MM.1S (cell line): ENCODE measurements at regions not wholly inside any gene's neighbourhood (a gene's known extent, or its start where the extent isn't known, plus 50 kb on each side); places are given as distances from the start of the nearest gene placed in this dataset.

Experiments
- DNase-seq: peaks from one replicate; pipeline ENCODE4 v3.0.0-alpha.2; 2015
- H2AFZ ChIP-seq: fragments of 300-600 bp; sonication (generic); 2 replicates; pipeline ENCODE4 v1.6.0; 2016; ENCODE audit warnings: antibody characterized with exemption, low read length
- H3F3A ChIP-seq: fragments of 300-600 bp; sonication (generic); 2 replicates; pipeline ENCODE4 v1.6.1; 2016; ENCODE audit warnings: mild to moderate bottlenecking, antibody characterized with exemption, low read length, moderate library complexity, mixed read lengths; ENCODE audit not compliant: insufficient read depth
- H3K27ac ChIP-seq: fragments of 300-600 bp; sonication (generic); 2 replicates; pipeline ENCODE4 v1.5.1; 2016; ENCODE audit warnings: mild to moderate bottlenecking, low read length
- H3K27me3 ChIP-seq: fragments of 300-600 bp; sonication (generic); replicated peaks from 2 replicates; pipeline ENCODE4 v1.6.0; 2016; ENCODE audit warnings: low read length; ENCODE audit not compliant: insufficient read depth
- H3K36me3 ChIP-seq: fragments of 300-600 bp; sonication (generic); replicated peaks from 2 replicates; pipeline ENCODE4 v1.6.1; 2016; ENCODE audit warnings: mild to moderate bottlenecking, low read length, mixed read lengths; ENCODE audit not compliant: insufficient read depth
- H3K4me1 ChIP-seq: fragments of 300-600 bp; sonication (generic); 2 replicates; pipeline ENCODE4 v1.6.1; 2016; ENCODE audit warnings: low read length, mixed read lengths
- H3K4me2 ChIP-seq: fragments of 300-600 bp; sonication (generic); 2 replicates; pipeline ENCODE4 v1.6.0; 2016; ENCODE audit warnings: low read depth, low read length
- H3K4me3 ChIP-seq: fragments of 300-600 bp; sonication (generic); 2 replicates; pipeline ENCODE4 v1.5.1; 2016; ENCODE audit warnings: low read length, mixed read lengths
- H3K79me2 ChIP-seq: fragments of 300-600 bp; sonication (generic); 2 replicates; pipeline ENCODE4 v1.6.1; 2016; ENCODE audit warnings: mixed run types, low read length, mixed read lengths
- H3K9ac ChIP-seq: fragments of 300-600 bp; sonication (generic); 2 replicates; pipeline ENCODE4 v1.6.1; 2016; ENCODE audit warnings: low read length, mixed read lengths
- H3K9me2 ChIP-seq: fragments of 300-600 bp; sonication (generic); replicated peaks from 2 replicates; pipeline ENCODE4 v1.6.1; 2016; ENCODE audit warnings: mild to moderate bottlenecking, low read length, mixed read lengths; ENCODE audit not compliant: insufficient read depth
- H3K9me3 ChIP-seq: fragments of 300-600 bp; sonication (generic); replicated peaks from 2 replicates; pipeline ENCODE4 v1.6.1; 2016; ENCODE audit warnings: mild to moderate bottlenecking, low read length, mixed read lengths; ENCODE audit not compliant: insufficient read depth
- H4K20me1 ChIP-seq: fragments of 300-600 bp; sonication (generic); 2 replicates; pipeline ENCODE4 v1.6.1; 2016; ENCODE audit warnings: mild to moderate bottlenecking, low read length, moderate library complexity, mixed read lengths; ENCODE audit not compliant: insufficient read depth
- EZH2 ChIP-seq: fragments of 300-600 bp; sonication (generic); optimal IDR thresholded peaks from 2 replicates; pipeline ENCODE3; 2017; ENCODE audit warnings: low read depth, mild to moderate bottlenecking, antibody characterized with exemption, low read length, mixed read lengths
- EZH2phosphoT487 ChIP-seq: fragments of 300-600 bp; sonication (generic); IDR thresholded peaks from 2 replicates; pipeline ENCODE4 v1.6.1; 2018; ENCODE audit warnings: antibody characterized with exemption, low read length
- TF ChIP-seq, protein P1 (sequence below): fragments of 300-600 bp; sonication (generic); IDR thresholded peaks from 2 replicates; pipeline ENCODE4 v1.5.1; 2016; ENCODE audit warnings: antibody characterized with exemption, low read length, mixed read lengths

- H3K4me2 ChIP-seq: no peak overlapping the region
- no peaks in the 10 kb centered on the region for H3K36me3 ChIP-seq
- no peak overlapping the region for H3K4me3 ChIP-seq
- H4K20me1 ChIP-seq: no peaks in the 10 kb centered on the region
- no peak for DNase-seq
- H3K9me2 ChIP-seq: no peaks in the 10 kb centered on the region
- H3K4me1 ChIP-seq: no peaks in the 10 kb centered on the region
- TF ChIP-seq EZH2phosphoT487: no peak
- TF ChIP-seq EZH2: no peak
- TF ChIP-seq, protein P1, sequence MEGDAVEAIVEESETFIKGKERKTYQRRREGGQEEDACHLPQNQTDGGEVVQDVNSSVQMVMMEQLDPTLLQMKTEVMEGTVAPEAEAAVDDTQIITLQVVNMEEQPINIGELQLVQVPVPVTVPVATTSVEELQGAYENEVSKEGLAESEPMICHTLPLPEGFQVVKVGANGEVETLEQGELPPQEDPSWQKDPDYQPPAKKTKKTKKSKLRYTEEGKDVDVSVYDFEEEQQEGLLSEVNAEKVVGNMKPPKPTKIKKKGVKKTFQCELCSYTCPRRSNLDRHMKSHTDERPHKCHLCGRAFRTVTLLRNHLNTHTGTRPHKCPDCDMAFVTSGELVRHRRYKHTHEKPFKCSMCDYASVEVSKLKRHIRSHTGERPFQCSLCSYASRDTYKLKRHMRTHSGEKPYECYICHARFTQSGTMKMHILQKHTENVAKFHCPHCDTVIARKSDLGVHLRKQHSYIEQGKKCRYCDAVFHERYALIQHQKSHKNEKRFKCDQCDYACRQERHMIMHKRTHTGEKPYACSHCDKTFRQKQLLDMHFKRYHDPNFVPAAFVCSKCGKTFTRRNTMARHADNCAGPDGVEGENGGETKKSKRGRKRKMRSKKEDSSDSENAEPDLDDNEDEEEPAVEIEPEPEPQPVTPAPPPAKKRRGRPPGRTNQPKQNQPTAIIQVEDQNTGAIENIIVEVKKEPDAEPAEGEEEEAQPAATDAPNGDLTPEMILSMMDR: no peak
- H3K27ac ChIP-seq: no peak overlapping the region
- no peaks in the 10 kb centered on the region for H3F3A ChIP-seq
- no peak overlapping the region for H2AFZ ChIP-seq
- no peaks in the 10 kb centered on the region for H3K27me3 ChIP-seq
- no peak overlapping the region for H3K9ac ChIP-seq
- H3K9me3 ChIP-seq: no peaks in the 10 kb centered on the region
- no peaks in the 10 kb centered on the region for H3K79me2 ChIP-seq
Observed at GRCh38 chr18:22275706-22276333, 106.4 kb downstream of the GATA6 start.

GRCh38 chr18:22273101-22274039, 104.0 kb downstream of the GATA6 start:
- no peak overlapping the region for H3K4me2 ChIP-seq
- no peaks in the 10 kb centered on the region for H3K27me3 ChIP-seq
- no peaks in the 10 kb centered on the region for H3K9me2 ChIP-seq
- no peaks in the 10 kb centered on the region for H3K36me3 ChIP-seq
- DNase-seq: no peak
- no peak overlapping the region for H2AFZ ChIP-seq
- no peaks in the 10 kb centered on the region for H4K20me1 ChIP-seq
- H3K79me2 ChIP-seq: no peaks in the 10 kb centered on the region
- no peak overlapping the region for H3K27ac ChIP-seq
- no peak overlapping the region for H3K4me3 ChIP-seq
- H3K4me1 ChIP-seq: no peaks in the 10 kb centered on the region
- no peaks in the 10 kb centered on the region for H3K9me3 ChIP-seq
- no peaks in the 10 kb centered on the region for H3F3A ChIP-seq
- TF ChIP-seq, protein P1: no peak
- no peak overlapping the region for H3K9ac ChIP-seq

DNA sequence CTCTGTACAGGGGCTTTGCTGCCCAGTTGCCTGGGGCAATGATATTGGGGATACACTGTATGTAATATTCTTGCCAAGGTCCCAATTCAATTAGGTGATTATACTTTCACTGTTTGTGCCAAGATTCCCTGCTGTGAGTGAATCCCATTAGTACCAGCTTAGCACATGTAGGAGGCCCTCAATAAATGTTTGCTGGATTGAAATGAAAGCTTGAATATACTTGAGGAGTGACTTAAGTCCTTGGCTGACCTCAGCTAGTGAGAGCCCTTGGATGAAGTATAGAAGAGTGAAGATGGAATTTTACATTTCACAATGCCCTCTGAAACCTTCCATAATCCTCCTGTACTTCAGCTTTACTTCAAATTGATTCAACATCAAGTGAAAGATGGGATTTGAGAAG, 102.9 kb downstream of the GATA6 start:
- TF ChIP-seq, protein P1: no peak
- TF ChIP-seq EZH2phosphoT487: no peak
- no peak for TF ChIP-seq EZH2
- Histone ChIP-seq H3F3A (no peaks in the 10 kb centered on the region), H3K4me2 (no peak overlapping the region), H3K36me3 (no peaks in the 10 kb centered on the region), H3K9me3 (no peaks in the 10 kb centered on the region), H3K4me3 (no peak overlapping the region), H3K9ac (no peak overlapping the region), H3K27ac (no peak overlapping the region), H3K79me2 (no peaks in the 10 kb centered on the region), H4K20me1 (no peaks in the 10 kb centered on the region), H2AFZ (no peak overlapping the region), H3K4me1 (no peaks in the 10 kb centered on the region), H3K9me2 (no peaks in the 10 kb centered on the region), H3K27me3 (no peaks in the 10 kb centered on the region)
- DNase-seq: no peak
